ENCODE measurements at regions not wholly inside any gene's neighbourhood (a gene's known extent, or its start where the extent isn't known, plus 50 kb on each side); places are given as distances from the start of the nearest gene placed in this dataset.
"Not testable (repeated sequence)": the region's sequence is repeated elsewhere in the genome, so short reads cannot be mapped to it uniquely, and the experiment has no call there.

DNA sequence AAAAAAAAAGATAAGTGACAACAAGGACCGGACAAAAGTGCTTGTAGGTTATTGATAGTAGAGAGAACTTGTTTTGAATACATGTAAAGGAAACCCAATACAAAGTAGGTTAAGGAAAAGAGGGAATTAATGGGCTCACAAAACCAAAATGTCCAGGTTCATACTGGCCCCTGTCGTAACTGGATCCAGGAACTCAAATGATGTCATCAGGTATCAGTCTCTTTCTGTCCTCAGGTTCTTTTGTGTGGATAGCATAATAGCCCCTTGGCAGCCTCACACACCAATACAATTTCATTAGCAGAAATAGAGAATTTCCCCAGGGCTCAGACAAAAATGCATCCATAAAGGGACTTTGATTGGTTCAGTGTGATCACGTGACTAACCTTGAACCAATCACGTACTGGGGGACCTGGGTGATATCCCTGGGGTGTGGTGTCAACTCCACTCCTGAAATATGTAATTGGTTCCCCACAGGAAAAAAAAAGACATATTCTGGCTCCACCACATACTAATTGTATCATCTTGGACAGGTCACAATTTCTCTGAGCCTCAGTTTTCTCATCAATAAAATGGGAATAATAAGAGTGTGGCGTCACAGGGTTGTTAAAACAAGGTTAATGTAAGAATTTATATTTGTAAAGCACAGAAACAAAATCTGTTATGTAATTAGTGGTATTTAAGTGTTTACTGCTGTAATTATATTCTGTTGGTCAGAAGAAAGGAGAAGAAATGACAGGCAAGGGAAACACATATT is 174.8 kb downstream of the PDGFRA start:
- DNase-seq (ENCODE audit: low spot score) = no peak

DNA sequence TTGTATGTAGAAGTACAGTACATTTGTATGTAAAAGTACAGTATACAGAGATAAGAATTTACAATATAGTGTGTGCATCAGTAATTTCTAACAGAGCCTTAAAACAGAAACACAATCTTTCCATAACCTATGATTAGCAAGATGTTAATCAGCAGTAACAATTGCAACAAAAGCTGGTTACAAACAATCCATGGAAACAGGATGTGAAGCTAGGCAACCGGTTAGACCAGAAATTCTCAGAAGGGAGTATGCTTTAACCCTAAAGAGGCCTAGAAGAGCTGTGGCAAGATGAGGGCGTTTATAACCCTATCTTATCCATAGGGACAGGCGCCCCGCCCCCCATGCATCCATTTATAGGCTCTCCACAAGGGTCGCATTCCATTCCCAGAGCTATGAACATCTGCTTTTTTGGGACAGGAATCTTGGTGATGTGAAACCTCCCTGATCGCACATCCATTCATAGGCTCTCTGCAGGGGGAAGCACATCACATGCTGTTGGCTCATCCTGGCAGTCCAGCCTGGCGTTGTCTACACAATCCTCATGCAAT is 180.3 kb downstream of the PDGFRA start:
- DNase-seq (ENCODE audit: low spot score) = not testable (repeated sequence)

GRCh38 chr4:54414545-54414944 is 185.5 kb downstream of the PDGFRA start:
- DNase-seq (ENCODE audit: low spot score) = no peak

DNA sequence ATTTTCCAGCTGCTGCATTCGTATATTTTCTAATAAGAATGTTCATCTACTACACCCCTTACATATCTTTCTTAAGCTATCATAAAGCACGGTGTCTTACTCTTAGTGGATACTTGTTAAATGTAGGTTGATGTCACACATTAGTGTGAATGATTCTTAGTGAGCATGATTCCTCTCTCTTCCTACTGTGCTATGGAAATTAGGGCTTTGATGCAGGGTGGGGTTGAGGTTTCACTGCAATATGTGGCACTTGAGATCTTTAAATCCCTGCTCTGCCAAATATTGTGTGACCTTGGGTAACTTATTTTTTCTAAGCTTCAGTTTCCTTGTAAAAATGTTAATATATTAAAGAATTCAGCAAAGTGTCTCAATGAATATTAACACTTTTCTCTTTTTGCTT is 188.4 kb downstream of the PDGFRA start:
- no peak for DNase-seq (ENCODE audit: low spot score)

DNA sequence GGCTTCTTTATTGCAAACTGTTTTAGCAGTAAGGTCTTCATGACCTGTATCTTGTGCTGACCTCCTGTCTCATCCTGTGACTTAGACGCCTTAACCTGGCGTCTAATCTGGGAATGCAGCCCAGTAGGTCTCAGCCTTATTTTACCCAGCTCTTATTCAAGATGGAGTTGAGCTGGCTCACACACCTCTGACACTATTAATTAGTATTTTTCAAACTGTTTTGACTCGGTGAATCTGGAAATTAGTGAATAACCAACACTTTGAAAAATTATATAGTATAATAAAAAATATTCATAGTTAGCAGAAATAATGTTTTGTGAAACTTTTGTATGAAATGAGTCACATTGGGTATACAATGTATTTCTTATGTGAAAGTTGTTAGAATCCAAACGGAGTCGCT is 189.4 kb downstream of the PDGFRA start:
- no peak for DNase-seq (ENCODE audit: low spot score)

DNA sequence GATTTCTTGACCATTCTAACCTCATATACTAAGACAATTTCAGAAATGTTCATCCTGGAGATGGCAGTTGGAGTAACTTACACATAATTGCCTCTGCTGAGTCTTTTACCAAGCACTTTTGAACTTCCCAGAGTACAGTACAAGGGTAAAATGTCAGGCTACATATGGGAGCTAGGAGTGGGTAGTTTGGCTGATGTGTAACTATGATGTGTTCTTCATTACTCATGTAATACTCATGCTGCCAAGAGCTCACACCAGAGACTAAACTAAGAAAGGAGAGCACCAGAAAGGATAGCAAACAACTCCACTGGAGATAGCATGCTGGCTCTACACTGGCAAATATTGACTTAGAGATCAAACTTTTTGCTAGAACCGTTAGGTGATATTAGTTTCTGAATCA is 194.0 kb downstream of the PDGFRA start:
- DNase-seq (ENCODE audit: low spot score) = no peak

- DNase-seq (ENCODE audit: low spot score) = no peak
Measured at GRCh38 chr4:54427826-54428225, 198.7 kb downstream of the PDGFRA start.

- no peak for DNase-seq (ENCODE audit: low spot score)
Measured at GRCh38 chr4:54428940-54429339, 199.8 kb downstream of the PDGFRA start.

- DNase-seq (ENCODE audit: low spot score) = no peak
Measured at GRCh38 chr4:54433686-54434085, 204.6 kb downstream of the PDGFRA start.

- DNase-seq (ENCODE audit: low spot score) = peak; percentile 73
Measured at GRCh38 chr4:54439831-54440243, 210.7 kb downstream of the PDGFRA start.

DNA sequence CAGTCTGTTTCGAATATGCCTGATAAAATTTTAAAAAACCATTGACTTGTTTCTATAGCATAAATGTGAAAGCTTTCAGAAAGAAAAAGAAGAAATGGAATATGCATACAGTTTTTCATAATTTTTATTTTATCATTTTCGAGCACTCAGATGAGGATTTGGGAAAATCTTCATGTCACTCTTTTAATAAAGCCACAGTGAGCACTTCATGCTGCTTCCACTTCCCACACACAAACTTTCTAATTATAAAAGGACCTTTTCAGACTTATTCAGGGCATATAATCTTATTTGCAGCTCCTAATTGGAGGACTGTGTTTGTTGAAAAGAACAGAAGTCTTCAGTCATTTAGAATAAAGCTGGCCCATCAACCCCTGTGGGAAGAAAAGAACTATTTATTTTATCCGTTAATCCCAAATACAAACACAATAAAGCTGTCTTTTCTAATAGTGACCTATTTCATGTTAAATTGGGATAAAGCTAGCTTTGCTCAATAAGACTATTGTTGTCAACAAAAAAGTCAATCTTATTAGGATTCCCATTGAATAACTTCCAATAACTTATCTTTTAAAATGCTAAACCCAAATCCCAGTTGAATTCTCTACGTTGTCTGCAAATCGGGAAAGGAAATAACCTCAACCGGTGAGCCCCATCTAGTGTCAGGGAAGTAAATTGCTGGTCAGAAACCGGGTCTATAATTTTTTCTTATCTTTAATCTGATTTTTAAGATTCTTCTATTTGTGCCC is 211.5 kb downstream of the PDGFRA start:
- DNase-seq (ENCODE audit: low spot score) = no peak

DNA sequence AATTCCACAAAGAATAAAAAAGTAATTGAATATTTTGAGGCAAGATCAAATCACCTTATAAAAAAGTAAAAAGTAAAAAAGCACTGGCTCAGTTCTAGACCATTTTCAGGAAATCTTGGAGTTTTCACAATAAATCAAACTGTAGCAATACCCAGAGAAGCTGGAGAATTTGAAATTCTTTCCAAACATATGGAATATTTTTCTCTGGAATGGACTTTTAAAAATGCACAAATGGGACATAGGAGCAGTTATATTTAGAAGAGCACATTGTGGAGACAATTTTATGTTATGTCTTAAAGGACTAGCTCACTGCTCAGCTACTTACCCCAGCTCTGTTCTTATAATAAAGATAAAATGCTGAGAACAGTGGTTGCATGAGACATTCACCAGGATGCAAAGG is 211.9 kb upstream of the KIT start:
- no peak for DNase-seq (ENCODE audit: low spot score)

DNA sequence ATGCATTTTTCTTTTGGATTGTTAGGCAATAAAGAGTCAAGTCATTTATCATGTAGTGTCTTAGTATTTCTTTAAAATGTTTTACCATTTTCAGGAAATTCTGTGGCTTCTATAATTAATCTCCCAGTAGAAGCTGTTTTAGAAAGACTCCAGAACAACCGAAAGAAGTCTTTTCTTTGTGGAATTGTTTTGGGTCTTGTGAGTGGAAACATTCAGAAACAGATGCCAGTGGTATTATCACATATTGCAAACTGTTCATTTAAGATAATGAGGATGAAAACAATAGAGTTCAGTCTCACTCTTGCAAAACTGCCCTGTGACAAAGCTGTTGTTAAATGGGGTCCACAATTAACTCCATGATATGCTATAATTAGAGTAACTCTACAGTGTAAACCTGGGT is 211.2 kb upstream of the KIT start:
- DNase-seq (ENCODE audit: low spot score) = no peak

GRCh38 chr4:54447304-54447703 is 210.5 kb upstream of the KIT start:
- DNase-seq (ENCODE audit: low spot score) = no peak

GRCh38 chr4:54449999-54450398 is 207.8 kb upstream of the KIT start:
- no peak for DNase-seq (ENCODE audit: low spot score)

- not testable (repeated sequence) for DNase-seq (ENCODE audit: low spot score)
Measured at GRCh38 chr4:54466960-54467359, 190.8 kb upstream of the KIT start.

- no peak for DNase-seq (ENCODE audit: low spot score)
Measured at GRCh38 chr4:54473077-54473545, 184.6 kb upstream of the KIT start.

DNA sequence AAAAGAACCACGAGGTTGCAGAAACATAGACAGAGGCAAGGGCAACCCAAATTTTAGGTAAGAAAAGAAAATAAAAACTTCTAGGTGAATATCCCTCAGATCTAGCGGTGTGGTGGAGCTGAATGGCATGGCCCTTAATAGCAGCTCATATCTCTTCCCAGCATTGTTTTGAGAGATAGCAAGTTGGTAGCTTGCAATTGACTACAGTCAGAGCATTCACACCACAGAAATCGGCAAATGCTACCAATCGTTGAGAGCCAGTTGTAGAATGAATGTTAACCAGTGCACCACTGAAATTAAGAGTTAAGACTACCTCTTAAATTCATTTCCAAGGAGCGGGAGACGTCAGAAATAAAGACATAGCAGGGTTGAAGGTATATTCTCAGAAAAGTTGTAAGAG is 184.0 kb upstream of the KIT start:
- DNase-seq (ENCODE audit: low spot score) = no peak

- DNase-seq (ENCODE audit: low spot score) = no peak
Measured at GRCh38 chr4:54475546-54475945, 182.2 kb upstream of the KIT start.

GRCh38 chr4:54482529-54483200 is 175.1 kb upstream of the KIT start:
- no peak for DNase-seq (ENCODE audit: low spot score)

GRCh38 chr4:54484383-54484782 is 173.4 kb upstream of the KIT start:
- DNase-seq (ENCODE audit: low spot score) = no peak

GRCh38 chr4:54487491-54487890 is 170.3 kb upstream of the KIT start:
- no peak for DNase-seq (ENCODE audit: low spot score)

DNA sequence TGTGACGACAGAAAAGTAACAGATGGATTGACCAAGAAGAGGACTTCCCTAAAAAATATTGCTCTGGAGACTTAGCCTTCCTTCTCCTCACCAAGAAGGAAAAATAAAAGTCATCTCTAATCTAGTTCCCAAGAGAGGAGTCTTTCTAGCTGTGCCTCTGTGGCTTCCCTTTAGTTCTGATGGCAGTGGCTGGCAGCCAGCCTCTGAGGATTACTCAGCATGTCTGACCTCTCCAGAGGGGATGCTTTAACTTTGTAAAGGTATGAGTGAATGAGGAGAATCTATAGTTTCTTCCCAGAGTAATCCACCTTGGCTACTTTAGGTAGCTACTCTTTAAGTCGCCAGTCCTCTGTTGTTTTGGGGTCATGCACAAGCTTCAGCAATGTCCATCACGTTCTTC is 163.9 kb upstream of the KIT start:
- no peak for DNase-seq (ENCODE audit: low spot score)

All from left forelimb (tissue), 1 donor.